Tibial artery (tissue), 4 donors: ENCODE measurements at regions not wholly inside any gene's neighbourhood (a gene's known extent, or its start where the extent isn't known, plus 50 kb on each side); places are given as distances from the start of the nearest gene placed in this dataset.
"Not testable (repeated sequence)": the region's sequence is repeated elsewhere in the genome, so short reads cannot be mapped to it uniquely, and the experiment has no call there.

ENCODE experiments used
- DNase-seq, 2 donors: peaks; one replicate each; pipeline ENCODE4 v3.0.0-alpha.2; 2019
- H3K27ac ChIP-seq, 2 donors: fragments of 200-600 bp; sonication (generic) in 1 of 2; 1 replicate in 1 of 2; 2 replicates in 1 of 2; pipeline ENCODE4 v1.5.1; 2018 to 2019; ENCODE audit warnings: mild to moderate bottlenecking in 1 of 2
- H3K27me3 ChIP-seq, 2 donors: fragments of 200-600 bp; sonication (generic) in 1 of 2; one replicate each; pipeline versions ENCODE4 v1.5.1 to v1.6.0; 2016 to 2019
- H3K36me3 ChIP-seq, 3 donors: fragments of 200-600 bp; sonication (generic) in 2 of 3; one replicate each; pipeline ENCODE4 v1.5.1; 2016 to 2019; ENCODE audit warnings: mild to moderate bottlenecking in 2 of 3
- H3K4me1 ChIP-seq, 4 donors: fragments of 200-600 bp; sonication (generic) in 2 of 4; 1 replicate in 3 of 4; 2 replicates in 1 of 4; pipeline ENCODE4 v1.5.1; 2016 to 2019
- H3K4me3 ChIP-seq, 2 donors: fragments of 200-600 bp; sonication (generic) in 1 of 2; 1 replicate in 1 of 2; 2 replicates in 1 of 2; pipeline ENCODE4 v1.5.1; 2018 to 2019; ENCODE audit warnings: mild to moderate bottlenecking in 2 of 2
- H3K9me3 ChIP-seq, 3 donors: fragments of 200-600 bp; sonication (generic) in 1 of 3; one replicate each; pipeline ENCODE4 v1.5.1; 2016 to 2019
- intact Hi-C: fragments of 100-400 bp; cut with DNase I; formaldehyde crosslinking; loops from one replicate; pipeline ENCODE4 v1.15.0; 2023; ENCODE audit warnings: low total_unique reads
- TF ChIP-seq, protein P1 (sequence below), 2 experiments: fragments of 200-600 bp in 1 of 2; fragments of 450-650 bp in 1 of 2; IDR thresholded peaks; one replicate each; pipeline ENCODE4 v1.5.1; 2017 to 2019; ENCODE audit warnings: antibody characterized with exemption in 2 of 2, mild to moderate bottlenecking in 1 of 2, moderate library complexity in 1 of 2

- DNase-seq: no peak
- Histone ChIP-seq H3K36me3 (no peaks in the 10 kb centered on the region), H3K9me3 (no peaks in the 10 kb centered on the region), H3K27ac (no peak overlapping the region), H3K4me1 (no peaks in the 10 kb centered on the region), H3K4me3 (no peak overlapping the region), H3K27me3 (no peaks in the 10 kb centered on the region)
- intact Hi-C loops: no loop called here
- TF ChIP-seq, protein P1, sequence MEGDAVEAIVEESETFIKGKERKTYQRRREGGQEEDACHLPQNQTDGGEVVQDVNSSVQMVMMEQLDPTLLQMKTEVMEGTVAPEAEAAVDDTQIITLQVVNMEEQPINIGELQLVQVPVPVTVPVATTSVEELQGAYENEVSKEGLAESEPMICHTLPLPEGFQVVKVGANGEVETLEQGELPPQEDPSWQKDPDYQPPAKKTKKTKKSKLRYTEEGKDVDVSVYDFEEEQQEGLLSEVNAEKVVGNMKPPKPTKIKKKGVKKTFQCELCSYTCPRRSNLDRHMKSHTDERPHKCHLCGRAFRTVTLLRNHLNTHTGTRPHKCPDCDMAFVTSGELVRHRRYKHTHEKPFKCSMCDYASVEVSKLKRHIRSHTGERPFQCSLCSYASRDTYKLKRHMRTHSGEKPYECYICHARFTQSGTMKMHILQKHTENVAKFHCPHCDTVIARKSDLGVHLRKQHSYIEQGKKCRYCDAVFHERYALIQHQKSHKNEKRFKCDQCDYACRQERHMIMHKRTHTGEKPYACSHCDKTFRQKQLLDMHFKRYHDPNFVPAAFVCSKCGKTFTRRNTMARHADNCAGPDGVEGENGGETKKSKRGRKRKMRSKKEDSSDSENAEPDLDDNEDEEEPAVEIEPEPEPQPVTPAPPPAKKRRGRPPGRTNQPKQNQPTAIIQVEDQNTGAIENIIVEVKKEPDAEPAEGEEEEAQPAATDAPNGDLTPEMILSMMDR (IDR thresholded peaks at IDR 0.05): no peak
Observed at GRCh38 chr5:87732875-87733768, 320.4 kb upstream of the CCNH start.

DNA sequence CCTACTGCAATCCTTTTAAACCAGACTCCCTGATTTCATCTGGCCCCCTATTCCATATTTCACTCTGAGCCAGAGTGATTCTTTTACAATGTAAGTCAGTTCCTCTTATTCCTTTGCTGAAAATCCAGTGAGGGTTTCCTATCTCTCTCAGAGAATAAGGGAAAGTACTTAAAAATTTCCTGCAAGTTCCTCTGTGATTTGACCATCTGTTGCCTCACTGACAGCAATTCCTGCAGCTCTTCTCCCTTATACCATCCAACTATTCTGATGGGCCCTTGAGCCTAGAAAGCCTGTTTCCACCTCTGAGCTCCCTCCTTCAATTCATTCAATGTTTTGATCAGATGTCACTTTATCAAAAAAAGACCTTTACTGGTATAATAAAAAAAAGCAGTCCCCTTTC, 317.1 kb upstream of the CCNH start:
- intact Hi-C loops: no loop called here
- Histone ChIP-seq H3K4me1 (no peaks in the 10 kb centered on the region), H3K27ac (no peak overlapping the region), H3K4me3 (no peak overlapping the region), H3K36me3 (no peaks in the 10 kb centered on the region), H3K27me3 (no peaks in the 10 kb centered on the region), H3K9me3 (no peaks in the 10 kb centered on the region)
- no peak for DNase-seq
- TF ChIP-seq, protein P1 (IDR thresholded peaks at IDR 0.05): no peak

- Histone ChIP-seq H3K36me3 (no peaks in the 10 kb centered on the region), H3K4me1 (no peaks in the 10 kb centered on the region), H3K4me3 (no peak overlapping the region), H3K9me3 (no peaks in the 10 kb centered on the region), H3K27me3 (no peaks in the 10 kb centered on the region), H3K27ac (no peak overlapping the region)
- TF ChIP-seq, protein P1 (IDR thresholded peaks at IDR 0.05): no peak
- intact Hi-C loops: no loop called here
- no peak for DNase-seq
Observed at GRCh38 chr5:87722286-87722685, 309.6 kb upstream of the CCNH start.

DNA sequence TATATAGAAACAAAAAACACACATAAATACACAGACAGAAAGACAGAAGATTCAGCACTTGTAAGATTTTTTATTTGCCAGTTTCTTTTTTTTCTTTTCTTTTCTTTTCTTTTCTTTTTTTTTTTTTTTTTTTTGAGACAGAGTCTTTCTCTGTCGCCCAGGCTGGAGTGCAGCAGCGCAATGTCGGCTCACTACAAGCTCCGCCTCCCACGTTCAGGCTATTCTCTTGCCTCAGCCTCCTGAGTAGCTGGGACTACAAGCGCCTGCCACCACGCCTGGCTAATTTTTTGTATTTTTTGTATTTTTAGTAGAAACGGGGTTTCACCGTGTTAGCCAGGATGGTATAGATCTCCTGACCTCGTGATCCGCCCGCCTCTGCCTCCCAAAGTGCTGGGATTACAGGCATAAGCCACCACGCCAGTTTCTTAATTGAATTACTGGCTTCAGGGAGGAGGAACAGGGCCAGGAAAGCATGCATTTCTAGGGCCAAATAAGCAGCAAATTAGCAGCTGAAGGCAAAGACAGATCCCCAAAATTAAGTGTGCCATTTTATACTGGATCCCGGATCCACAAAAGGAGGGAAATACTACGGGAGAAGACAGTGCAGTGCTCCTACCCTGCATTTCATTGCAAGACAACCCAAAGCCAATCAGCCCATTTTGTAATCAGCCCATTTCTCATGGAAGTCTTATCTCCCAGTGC, 305.6 kb upstream of the CCNH start:
- H3K36me3 ChIP-seq, DNase-seq, H3K27ac ChIP-seq, H3K27me3 ChIP-seq, H3K4me3 ChIP-seq, intact Hi-C loops, H3K9me3 ChIP-seq, H3K4me1 ChIP-seq: not testable (repeated sequence)

DNA sequence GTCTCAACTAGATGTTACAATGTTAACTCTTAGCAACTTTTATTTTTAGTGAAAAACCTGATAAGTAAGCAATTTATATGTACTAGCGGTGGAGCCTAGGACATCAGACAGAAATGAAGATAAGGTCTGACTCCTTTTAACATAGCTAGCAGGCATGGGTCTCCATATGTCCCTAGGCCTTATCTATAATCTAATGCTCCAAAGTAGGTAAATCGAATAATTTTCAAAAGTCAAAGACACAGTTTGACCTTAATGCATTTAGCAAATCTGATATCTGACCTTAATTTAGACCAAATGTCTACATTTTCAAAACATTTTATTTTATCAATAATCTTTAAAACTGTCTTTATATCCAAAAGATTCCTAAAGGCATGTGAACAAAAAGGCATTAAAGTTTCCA, 305.0 kb upstream of the CCNH start:
- H3K27ac ChIP-seq: no peak overlapping the region
- H3K4me1 ChIP-seq: no peaks in the 10 kb centered on the region
- no peak overlapping the region for H3K4me3 ChIP-seq
- TF ChIP-seq, protein P1 (IDR thresholded peaks at IDR 0.05): no peak
- intact Hi-C loops: no loop called here
- DNase-seq: no peak
- no peaks in the 10 kb centered on the region for H3K9me3 ChIP-seq
- H3K27me3 ChIP-seq: no peaks in the 10 kb centered on the region
- H3K36me3 ChIP-seq: no peaks in the 10 kb centered on the region

- Histone ChIP-seq H3K36me3 (no peaks in the 10 kb centered on the region), H3K4me1 (no peaks in the 10 kb centered on the region), H3K4me3 (no peak overlapping the region), H3K27me3 (no peaks in the 10 kb centered on the region), H3K9me3 (no peaks in the 10 kb centered on the region), H3K27ac (no peak overlapping the region)
- DNase-seq: no peak
- intact Hi-C loops: no loop called here
- TF ChIP-seq, protein P1 (IDR thresholded peaks at IDR 0.05): no peak
Observed at GRCh38 chr5:87705876-87706275, 293.1 kb upstream of the CCNH start.
